OCI-LY7 (cell line): ENCODE measurements at regions not wholly inside any gene's neighbourhood (a gene's known extent, or its start where the extent isn't known, plus 50 kb on each side); places are given as distances from the start of the nearest gene placed in this dataset.

ENCODE experiments used
- BruUV-seq: library from RNA; stranded (reverse); fragments of 400-500 nt; replicated peaks from 2 replicates; lab custom pipeline; 2021; lab: Mats Ljungman, UMichigan
- CTCF ChIA-PET: fragments of 300-600 bp; sonication (Branson Sonifier 250); formaldehyde crosslinking; loops from one replicate; lab custom pipeline; 2022; ENCODE audit warnings: antibody characterized with exemption; ENCODE audit not compliant: unreplicated experiment; lab: Charles Lee
- POLR2A ChIA-PET: fragments of 300-600 bp; sonication (Branson Sonifier 250); formaldehyde crosslinking; loops from one replicate; lab custom pipeline; 2022; ENCODE audit warnings: antibody characterized with exemption; lab: Charles Lee
- DNase-seq: peaks from one replicate; pipeline ENCODE4 v3.0.0-alpha.2; 2015; ENCODE audit warnings: low spot score
- H2AFZ ChIP-seq: fragments of 200-600 bp; sonication (generic), shearing (Covaris generic); 2 replicates; pipeline ENCODE4 v1.6.1; 2014; ENCODE audit warnings: mild to moderate bottlenecking, antibody characterized with exemption, low read length, moderate library complexity
- H3K27ac ChIP-seq: fragments of 200-600 bp; sonication (generic); 2 replicates; pipeline ENCODE4 v1.5.1; 2014; ENCODE audit warnings: mixed run types, low read depth, mild to moderate bottlenecking, moderate library complexity, low read length, inconsistent platforms; ENCODE audit not compliant: poor library complexity, severe bottlenecking
- H3K36me3 ChIP-seq: fragments of 200-600 bp; sonication (generic); 2 replicates; pipeline ENCODE4 v1.6.1; 2014; ENCODE audit warnings: mild to moderate bottlenecking, antibody characterized with exemption, low read length, moderate library complexity, mixed read lengths; ENCODE audit not compliant: insufficient read depth
- H3K4me1 ChIP-seq: fragments of 200-600 bp; sonication (generic); 2 replicates; pipeline ENCODE4 v1.5.1; 2014; ENCODE audit warnings: mild to moderate bottlenecking, low read length; ENCODE audit not compliant: insufficient read depth, poor library complexity, severe bottlenecking
- H3K4me2 ChIP-seq: fragments of 200-600 bp; sonication (generic); 2 replicates; pipeline ENCODE4 v1.6.1; 2014; ENCODE audit warnings: mild to moderate bottlenecking, low read length
- H3K4me3 ChIP-seq: fragments of 200-600 bp; sonication (generic); 2 replicates; pipeline ENCODE4 v1.5.1; 2014; ENCODE audit warnings: mild to moderate bottlenecking, low read depth, low read length; ENCODE audit not compliant: poor library complexity, severe bottlenecking
- H3K79me2 ChIP-seq: fragments of 200-600 bp; sonication (generic); 2 replicates; pipeline ENCODE4 v1.6.1; 2016; ENCODE audit warnings: low read depth, mild to moderate bottlenecking, low read length, moderate library complexity, mixed read lengths; ENCODE audit not compliant: insufficient read depth
- H3K9me2 ChIP-seq: fragments of 200-600 bp; sonication (generic); 2 replicates; pipeline ENCODE4 v1.6.1; 2016; ENCODE audit warnings: mild to moderate bottlenecking, low read length, mixed read lengths; ENCODE audit not compliant: insufficient read depth
- H3K9me3 ChIP-seq: fragments of 200-600 bp; sonication (generic); 2 replicates; pipeline ENCODE4 v1.6.1; 2014; ENCODE audit warnings: mild to moderate bottlenecking, mixed run types, low read length, mixed read lengths
- H4K20me1 ChIP-seq: fragments of 200-600 bp; sonication (generic); 2 replicates; pipeline ENCODE4 v1.6.1; 2014; ENCODE audit warnings: mild to moderate bottlenecking, antibody characterized with exemption, low read length, moderate library complexity, mixed read lengths; ENCODE audit not compliant: insufficient read depth
- CTCF ChIP-seq: fragments of 200-600 bp; sonication (generic); conservative IDR thresholded peaks from 2 replicates; pipeline ENCODE4 v1.5.1; 2014; ENCODE audit warnings: mild to moderate bottlenecking, antibody characterized with exemption, low read length, moderate library complexity, mixed read lengths
- EZH2phosphoT487 ChIP-seq: fragments of 200-600 bp; sonication (generic); IDR thresholded peaks from 2 replicates; pipeline ENCODE4 v1.6.1; 2018; ENCODE audit warnings: low read depth, borderline replicate concordance, mild to moderate bottlenecking, mixed run types, antibody characterized with exemption, low read length, moderate library complexity, mixed read lengths
- intact Hi-C: fragments of 100-400 bp; cut with micrococcal nuclease; formaldehyde crosslinking; loops from one replicate; pipeline ENCODE4 v1.10.0; 2022; ENCODE audit not compliant: unreplicated experiment

- no peaks in the 10 kb centered on the region for H3K9me2 ChIP-seq
- no TSS peak for BruUV-seq
- H3K4me2 ChIP-seq = no peak overlapping the region
- H2AFZ ChIP-seq = no peak overlapping the region
- no peak for DNase-seq
- H3K4me1 ChIP-seq = no peaks in the 10 kb centered on the region
- H3K79me2 ChIP-seq = no peaks in the 10 kb centered on the region
- no peaks in the 10 kb centered on the region for H3K9me3 ChIP-seq
- intact Hi-C loops = no loop called here
- no peaks in the 10 kb centered on the region for H3K36me3 ChIP-seq
- POLR2A ChIA-PET = no interaction called here
- H4K20me1 ChIP-seq = no peaks in the 10 kb centered on the region
- no peak overlapping the region for H3K27ac ChIP-seq
- TF ChIP-seq EZH2phosphoT487 (no peak), CTCF (no peak)
- no peak overlapping the region for H3K4me3 ChIP-seq
- CTCF ChIA-PET = no interaction called here
Measured at GRCh38 chr12:105721891-105722290, 391.4 kb downstream of the C12orf75 start.

GRCh38 chr12:105723066-105723465, 392.6 kb downstream of the C12orf75 start:
- TF ChIP-seq CTCF (no peak), EZH2phosphoT487 (no peak)
- no peaks in the 10 kb centered on the region for H3K79me2 ChIP-seq
- no peaks in the 10 kb centered on the region for H4K20me1 ChIP-seq
- CTCF ChIA-PET = no interaction called here
- H3K36me3 ChIP-seq = no peaks in the 10 kb centered on the region
- H3K27ac ChIP-seq = no peak overlapping the region
- no peak overlapping the region for H3K4me3 ChIP-seq
- H2AFZ ChIP-seq = no peak overlapping the region
- DNase-seq = no peak
- no peaks in the 10 kb centered on the region for H3K9me3 ChIP-seq
- intact Hi-C loops = no loop called here
- BruUV-seq = no TSS peak
- POLR2A ChIA-PET = interaction anchor here (1.0 kb wide), 1 partner anchor 9 kb away, joined by 3 read pairs; no protein-coding TSS in a partner anchor
- H3K9me2 ChIP-seq = no peaks in the 10 kb centered on the region
- no peak overlapping the region for H3K4me2 ChIP-seq
- H3K4me1 ChIP-seq = no peaks in the 10 kb centered on the region

- CTCF ChIA-PET = no interaction called here
- H2AFZ ChIP-seq = no peak overlapping the region
- intact Hi-C loops = no loop called here
- H3K4me2 ChIP-seq = no peak overlapping the region
- BruUV-seq = no TSS peak
- H3K9me3 ChIP-seq = no peaks in the 10 kb centered on the region
- H4K20me1 ChIP-seq = no peaks in the 10 kb centered on the region
- no peaks in the 10 kb centered on the region for H3K4me1 ChIP-seq
- no peaks in the 10 kb centered on the region for H3K36me3 ChIP-seq
- TF ChIP-seq EZH2phosphoT487 (no peak), CTCF (no peak)
- DNase-seq = no peak
- no peak overlapping the region for H3K27ac ChIP-seq
- POLR2A ChIA-PET = interaction anchor here (0.6 to 1.0 kb wide), 2 partner anchors 9 to 18 kb away, joined by 3 read pairs; no protein-coding TSS in a partner anchor
- H3K79me2 ChIP-seq = no peaks in the 10 kb centered on the region
- H3K4me3 ChIP-seq = no peak overlapping the region
- no peaks in the 10 kb centered on the region for H3K9me2 ChIP-seq
Measured at GRCh38 chr12:105723494-105723893, 393.0 kb downstream of the C12orf75 start.
